Stimulated activated CD4-positive, alpha-beta T cell treated with anti-CD3 and anti-CD28 coated beads, TNF-alpha, amount 100 ng/mL, for 48 hours (primary cell): ENCODE measurements at regions not wholly inside any gene's neighbourhood (a gene's known extent, or its start where the extent isn't known, plus 50 kb on each side); places are given as distances from the start of the nearest gene placed in this dataset.

Source experiments
- DNase-seq, 3 donors: peaks; one replicate each; pipeline ENCODE4 v3.0.0-alpha.2; 2020; ENCODE audit warnings: low read depth in 3 of 3

DNA sequence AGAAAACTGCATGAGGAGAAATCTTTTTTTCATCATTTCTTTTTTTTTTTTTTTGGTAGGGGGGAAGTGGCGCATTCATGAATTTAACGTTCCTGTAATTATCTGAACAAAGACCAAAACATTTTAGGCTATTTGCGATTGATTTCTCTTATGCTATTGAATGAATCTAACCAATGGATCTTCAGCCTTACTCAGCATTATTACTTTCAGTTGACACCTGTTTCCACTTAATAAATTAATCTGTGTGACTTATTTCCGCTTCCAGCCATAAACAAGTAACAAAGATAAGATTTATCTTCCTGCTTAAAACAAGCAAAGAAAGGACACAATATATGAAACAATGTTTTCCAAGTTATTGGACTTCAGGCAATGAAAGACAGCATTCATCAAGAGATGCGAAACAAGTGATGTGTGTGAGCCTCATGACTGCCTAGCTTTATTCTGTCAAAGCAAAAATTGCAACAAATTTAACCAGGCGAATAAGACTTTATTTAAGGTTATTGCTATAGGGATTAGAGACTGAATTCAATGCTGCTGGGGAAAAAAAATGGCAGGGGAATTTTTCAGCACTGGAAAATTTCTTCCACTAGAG lies 1026.9 kb downstream of the LRFN5 start:
- no peak for DNase-seq

DNA sequence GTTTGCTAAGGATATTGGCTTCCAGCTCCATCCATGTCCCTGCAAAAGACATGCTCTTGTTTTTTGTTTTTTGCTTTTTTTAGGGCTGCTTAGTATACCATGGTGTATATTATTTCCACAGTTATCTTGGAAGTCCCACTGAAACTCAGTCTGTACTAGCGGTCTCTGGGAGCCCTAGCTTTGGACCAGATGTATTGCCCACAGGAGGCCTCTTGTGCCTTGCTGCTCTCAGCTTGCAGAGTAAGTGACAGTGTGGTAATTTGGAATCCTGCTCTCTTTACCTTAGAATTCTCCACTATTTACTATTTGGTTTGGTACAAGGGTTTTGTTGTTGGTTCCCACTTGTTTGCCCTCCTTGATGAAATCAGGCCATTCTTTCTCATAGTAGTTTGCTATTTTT lies 1022.9 kb downstream of the LRFN5 start:
- no peak for DNase-seq

- DNase-seq = no peak
Measured at GRCh38 chr14:42628602-42629001, 1021.9 kb downstream of the LRFN5 start.

- no peak for DNase-seq
Measured at GRCh38 chr14:42626986-42627385, 1020.3 kb downstream of the LRFN5 start.

GRCh38 chr14:42624980-42625761 lies 1018.5 kb downstream of the LRFN5 start:
- DNase-seq = no peak

GRCh38 chr14:42617005-42617404 lies 1010.3 kb downstream of the LRFN5 start:
- no peak for DNase-seq

DNA sequence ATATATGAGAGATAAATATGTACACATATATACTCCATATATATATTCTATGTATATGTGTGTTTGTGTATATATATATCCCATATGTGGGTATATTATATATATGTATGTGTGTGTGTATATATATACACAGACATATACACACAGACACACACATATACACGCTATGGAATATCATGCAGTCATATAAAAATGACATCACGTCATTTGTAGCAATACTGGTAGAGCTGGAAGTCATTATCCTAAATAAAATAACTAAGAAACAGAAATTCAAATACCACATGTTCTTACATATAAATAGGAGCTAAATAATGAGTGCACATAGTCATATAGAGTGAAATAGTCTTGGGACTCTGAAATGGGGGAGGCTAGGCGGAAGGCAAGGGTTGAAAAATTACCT lies 1000.2 kb downstream of the LRFN5 start:
- DNase-seq = no peak

DNA sequence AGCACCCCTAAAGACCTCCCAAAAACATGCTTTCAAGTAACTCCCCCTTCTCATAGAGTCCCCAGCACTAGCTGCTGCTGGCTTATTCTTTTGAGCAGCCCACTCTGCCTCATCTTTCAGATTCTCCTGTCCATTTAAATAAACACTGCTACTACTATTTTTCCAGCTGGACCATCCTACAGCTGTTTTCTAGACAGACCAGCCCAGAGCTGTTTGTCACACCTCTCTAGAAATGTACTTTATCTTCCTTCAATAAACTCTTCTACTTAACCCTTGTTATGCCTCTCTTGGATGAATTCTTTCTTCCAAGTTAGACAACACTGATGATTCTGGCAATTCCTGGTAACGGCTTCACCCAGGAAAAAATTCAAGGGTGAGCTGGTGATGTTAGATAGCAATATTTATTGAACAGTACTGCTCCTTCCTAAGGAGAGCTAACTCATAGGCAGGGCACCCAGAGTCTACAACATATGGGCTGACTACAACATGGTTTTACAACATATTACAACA lies 995.7 kb downstream of the LRFN5 start:
- DNase-seq = no peak

DNA sequence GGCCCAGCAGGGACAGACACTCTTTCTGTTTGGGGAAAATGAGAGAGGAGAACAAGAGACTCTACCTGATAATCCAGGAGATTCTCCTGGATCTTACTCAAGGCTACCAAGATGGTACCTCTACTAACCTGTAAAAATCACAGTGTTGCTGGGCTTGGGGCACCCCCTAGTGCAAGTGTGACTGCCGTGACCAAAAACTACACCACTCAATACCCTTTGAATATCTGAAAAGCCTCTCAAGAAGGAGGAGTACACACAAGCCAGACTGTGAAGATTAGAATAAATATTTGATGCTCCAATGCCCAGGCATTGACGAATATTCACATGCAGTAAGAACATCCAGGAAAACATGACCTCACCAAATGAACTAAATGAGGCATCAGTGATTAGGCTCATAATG lies 965.4 kb downstream of the LRFN5 start:
- no peak for DNase-seq

- DNase-seq = no peak
Measured at GRCh38 chr14:42569227-42569626, 962.6 kb downstream of the LRFN5 start.

GRCh38 chr14:42565556-42565955 lies 958.9 kb downstream of the LRFN5 start:
- DNase-seq = no peak

DNA sequence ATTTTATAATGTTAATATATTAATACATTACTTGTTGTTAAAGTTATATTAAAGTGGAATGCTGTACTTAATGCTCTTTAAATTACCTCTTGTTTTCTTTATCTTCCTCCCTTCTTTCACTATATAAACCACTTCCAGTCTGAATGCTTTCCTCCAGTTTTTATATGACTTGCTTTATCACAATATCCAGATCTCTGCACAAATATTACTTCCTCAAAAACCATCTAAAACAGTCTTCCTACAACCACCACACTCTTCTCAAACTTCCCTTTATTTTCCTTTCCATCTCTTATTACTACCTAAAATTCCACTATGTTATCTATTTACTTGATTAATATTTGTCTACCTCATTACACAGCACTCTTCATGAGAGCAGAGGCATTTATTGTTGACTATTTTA lies 956.6 kb downstream of the LRFN5 start:
- DNase-seq = no peak

DNA sequence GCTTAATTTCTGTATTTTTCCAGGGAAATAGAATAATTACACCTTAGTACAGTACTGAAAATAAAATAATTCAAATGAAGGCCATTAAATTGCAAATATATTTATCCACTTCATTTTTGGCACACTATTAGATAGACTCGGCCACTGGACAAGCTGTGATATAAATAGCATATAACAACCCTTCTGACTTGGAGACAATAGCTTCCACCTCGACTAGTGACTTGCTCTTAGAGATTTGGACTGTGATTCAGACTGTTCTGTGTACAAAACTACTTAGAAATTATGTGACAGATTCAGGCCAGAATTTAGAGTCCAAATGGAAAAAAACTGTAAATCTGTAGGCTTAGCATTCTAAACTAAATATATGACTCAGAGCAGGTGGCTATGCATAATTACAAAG lies 949.9 kb downstream of the LRFN5 start:
- DNase-seq = no peak

GRCh38 chr14:42555365-42555764 lies 948.7 kb downstream of the LRFN5 start:
- DNase-seq = no peak

DNA sequence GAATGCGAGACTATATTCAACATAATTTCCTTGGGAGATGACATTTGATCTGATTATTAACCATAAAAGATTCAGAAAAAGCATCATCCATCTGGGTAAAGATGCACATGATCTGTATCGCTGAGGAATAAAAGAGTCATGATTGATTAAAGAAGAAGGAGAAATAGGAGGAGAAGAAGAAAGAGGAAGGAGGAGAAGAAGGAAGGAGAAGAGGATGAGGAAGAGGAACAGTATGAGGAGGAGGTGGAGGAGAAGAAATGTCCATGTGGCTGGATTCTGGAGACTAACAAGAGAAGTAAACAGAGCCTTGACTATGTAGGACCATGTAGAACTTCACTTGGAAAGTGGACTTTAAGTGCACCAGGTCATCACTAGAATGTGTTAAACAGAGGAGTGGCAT lies 947.4 kb downstream of the LRFN5 start:
- DNase-seq = no peak

DNA sequence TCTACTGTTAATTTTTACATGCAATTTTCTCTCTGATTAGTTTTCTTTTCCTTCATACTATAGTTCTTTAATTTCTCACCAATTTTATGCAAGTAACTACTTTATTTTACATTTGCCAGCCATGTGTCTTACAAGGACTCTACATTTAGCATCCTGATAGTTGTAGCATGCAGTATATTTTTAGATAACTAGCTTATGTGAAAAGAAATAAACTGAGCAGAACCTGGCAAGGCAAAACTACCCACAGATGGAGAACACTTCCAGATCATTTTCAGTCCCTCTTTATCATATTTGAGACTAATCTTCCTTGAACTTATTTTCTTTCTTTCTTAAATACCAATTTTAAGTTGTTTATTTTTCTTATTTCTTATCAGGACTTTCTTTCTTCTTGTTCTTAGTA lies 943.6 kb downstream of the LRFN5 start:
- DNase-seq = no peak

- DNase-seq = no peak
Measured at GRCh38 chr14:42548349-42548748, 941.7 kb downstream of the LRFN5 start.

DNA sequence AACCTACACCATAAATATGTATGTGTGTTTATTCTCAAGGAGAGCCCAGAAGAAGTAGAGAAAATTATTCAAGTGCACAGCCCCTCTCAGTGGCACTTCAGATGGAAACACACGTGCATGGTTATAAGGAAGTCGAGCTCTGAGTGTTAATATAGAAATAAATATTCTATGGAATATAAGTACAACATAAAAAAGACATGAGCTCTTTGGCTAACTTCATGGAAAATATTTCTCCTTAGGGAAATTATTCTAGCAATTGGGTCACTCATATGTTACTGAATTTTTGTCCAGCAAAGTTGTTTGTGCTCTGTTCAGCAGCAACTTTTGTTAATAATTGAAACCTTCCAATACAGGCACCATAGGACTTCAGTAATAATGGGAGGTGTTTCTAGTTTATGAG lies 939.0 kb downstream of the LRFN5 start:
- no peak for DNase-seq

DNA sequence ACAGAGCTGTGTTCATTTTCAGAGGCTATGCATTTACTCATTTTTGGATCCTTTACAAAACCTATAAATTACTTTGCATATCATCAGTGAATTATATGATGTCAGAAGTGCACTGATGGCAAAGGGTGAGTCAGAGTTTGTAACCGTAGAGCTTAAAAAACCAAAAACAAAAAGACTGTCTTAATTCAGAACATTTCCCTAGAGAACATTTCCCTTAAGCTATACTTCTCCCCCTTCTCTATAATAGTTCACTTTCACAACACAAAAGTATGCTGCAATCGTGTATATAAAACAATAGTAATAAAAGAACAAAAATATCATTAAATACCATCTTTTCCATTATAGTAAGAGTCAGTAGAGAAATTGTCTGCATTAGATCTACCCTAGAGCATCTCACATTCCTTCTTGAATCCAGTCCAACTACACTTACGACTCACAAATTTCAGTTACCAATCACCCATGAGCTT lies 934.9 kb downstream of the LRFN5 start:
- no peak for DNase-seq

GRCh38 chr14:42535397-42535796 lies 928.7 kb downstream of the LRFN5 start:
- DNase-seq = no peak

- no peak for DNase-seq
Measured at GRCh38 chr14:42533476-42533875, 926.8 kb downstream of the LRFN5 start.

GRCh38 chr14:42532194-42532593 lies 925.5 kb downstream of the LRFN5 start:
- DNase-seq = no peak

- DNase-seq = no peak
Measured at GRCh38 chr14:42527141-42527540, 920.5 kb downstream of the LRFN5 start.
